ENCODE measurements at regions not wholly inside any gene's neighbourhood (a gene's known extent, or its start where the extent isn't known, plus 50 kb on each side); places are given as distances from the start of the nearest gene placed in this dataset.
"Not testable (repeated sequence)": the region's sequence is repeated elsewhere in the genome, so short reads cannot be mapped to it uniquely, and the experiment has no call there.

DNA sequence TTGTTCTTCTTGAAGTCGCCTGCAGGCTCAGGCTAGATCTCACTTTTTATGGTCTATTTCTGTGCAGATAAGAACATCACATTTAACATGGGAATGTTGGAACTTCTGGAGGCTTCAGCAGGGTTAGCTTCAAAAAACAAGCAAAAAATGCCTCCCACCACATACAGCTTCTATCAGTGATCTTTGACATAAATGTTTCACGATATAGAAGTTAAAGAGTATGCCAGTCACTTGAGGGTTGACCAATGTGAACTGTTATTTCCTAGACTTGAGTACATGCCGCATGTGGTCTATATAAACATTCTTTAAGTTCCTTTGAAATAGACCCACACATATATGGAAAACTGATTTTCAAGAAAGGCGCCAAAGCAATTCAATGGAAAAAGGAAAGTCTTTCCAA lies 219.2 kb upstream of the KLF14 start:
- Histone ChIP-seq H3K9me3 (no peaks in the 10 kb centered on the region), H3K36me3 (peaks cover 68% of the 10 kb centered on the region), H3K27me3 (no peaks in the 10 kb centered on the region), H3K4me3 (no peak overlapping the region)
- DNase-seq = no peak

DNA sequence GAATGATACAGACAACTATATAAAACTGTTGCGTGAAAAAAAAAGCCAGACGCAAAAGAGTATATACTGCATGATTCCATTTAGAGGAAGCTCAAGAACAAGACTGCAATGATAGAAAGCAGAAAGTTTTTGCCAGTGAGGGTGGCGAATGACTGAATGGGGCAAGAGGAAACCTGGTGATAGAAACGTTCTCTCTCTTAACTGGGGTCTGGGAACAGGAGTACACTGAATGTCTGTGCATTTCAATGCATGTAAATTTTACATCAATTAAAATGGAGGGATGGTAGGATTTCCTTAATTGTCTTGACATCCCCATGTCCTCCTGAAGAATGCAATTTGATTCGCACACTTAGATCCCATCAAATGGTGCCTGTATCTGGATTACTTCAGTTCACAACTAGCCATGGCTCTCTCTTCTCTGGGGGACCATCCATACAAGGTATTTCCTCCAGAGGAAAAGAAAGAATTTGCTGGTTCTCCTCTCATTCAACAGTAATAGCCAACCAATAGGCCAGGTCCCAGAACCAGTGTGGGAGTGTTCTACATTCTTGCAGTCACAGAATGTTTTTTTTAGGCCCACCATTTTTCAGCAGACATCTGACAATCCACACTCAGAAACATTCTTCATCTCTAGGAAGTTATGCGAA lies 221.0 kb upstream of the KLF14 start:
- Histone ChIP-seq H3K36me3 (peaks cover 76% of the 10 kb centered on the region), H3K27me3 (no peaks in the 10 kb centered on the region), H3K4me3 (no peak overlapping the region), H3K9me3 (no peaks in the 10 kb centered on the region)
- DNase-seq = no peak

DNA sequence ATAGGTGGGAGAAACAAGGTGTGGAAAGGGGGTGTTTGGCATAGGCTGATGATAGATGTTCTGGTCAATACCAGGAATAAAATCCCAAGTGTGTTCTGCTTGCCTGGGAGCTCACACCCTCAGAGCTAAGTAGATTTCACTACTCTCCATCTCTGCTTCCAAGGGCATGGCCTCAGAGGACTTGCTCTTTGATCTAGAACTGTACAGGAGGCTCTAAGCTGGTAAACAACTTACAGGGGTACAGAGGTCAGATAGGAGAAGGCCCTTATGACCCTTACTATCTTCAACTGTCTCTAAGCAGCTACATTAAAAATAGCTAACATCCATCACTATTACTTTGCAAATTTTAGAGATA lies 221.5 kb upstream of the KLF14 start:
- Histone ChIP-seq H3K36me3 (peaks cover 73% of the 10 kb centered on the region), H3K4me3 (no peak overlapping the region), H3K9me3 (no peaks in the 10 kb centered on the region), H3K27me3 (no peaks in the 10 kb centered on the region)
- DNase-seq = no peak

DNA sequence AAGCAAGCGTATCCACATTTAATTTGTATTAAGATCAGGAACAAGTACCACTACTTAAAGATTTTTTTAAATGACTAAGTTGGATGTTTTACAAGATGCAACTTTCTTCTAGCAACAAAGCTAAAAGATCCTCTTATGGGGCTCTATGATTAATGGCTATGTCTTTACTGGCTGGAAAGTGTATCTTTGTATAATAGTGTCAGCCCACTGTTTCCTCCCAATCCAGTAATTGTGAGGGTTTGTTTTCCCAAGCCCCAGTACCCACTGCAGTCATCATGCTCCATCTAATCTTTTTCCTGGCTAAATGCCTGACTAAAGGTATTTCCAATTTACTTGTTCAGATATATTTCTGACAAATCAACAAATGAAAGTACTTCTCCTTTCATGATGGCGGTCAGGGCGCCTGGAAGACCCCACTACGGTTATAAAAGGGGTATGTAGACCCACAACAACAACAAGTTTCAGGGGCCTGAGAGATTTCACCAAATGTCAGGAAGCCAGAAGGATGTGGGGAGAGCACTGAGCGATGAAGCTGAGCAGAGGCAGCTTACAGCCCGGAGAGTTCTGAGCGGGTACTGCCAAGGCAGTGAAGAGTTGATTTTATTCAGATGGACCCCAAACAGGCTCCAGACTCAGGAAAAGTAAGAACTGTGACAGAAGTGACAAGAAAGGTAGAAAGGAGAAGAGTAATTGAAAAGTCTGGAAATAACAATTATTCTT lies 222.6 kb upstream of the KLF14 start:
- DNase-seq = no peak
- peaks cover 66% of the 10 kb centered on the region for H3K36me3 ChIP-seq
- H3K27me3 ChIP-seq = no peaks in the 10 kb centered on the region
- no peaks in the 10 kb centered on the region for H3K9me3 ChIP-seq
- H3K4me3 ChIP-seq = peak overlapping the region; percentile 19

DNA sequence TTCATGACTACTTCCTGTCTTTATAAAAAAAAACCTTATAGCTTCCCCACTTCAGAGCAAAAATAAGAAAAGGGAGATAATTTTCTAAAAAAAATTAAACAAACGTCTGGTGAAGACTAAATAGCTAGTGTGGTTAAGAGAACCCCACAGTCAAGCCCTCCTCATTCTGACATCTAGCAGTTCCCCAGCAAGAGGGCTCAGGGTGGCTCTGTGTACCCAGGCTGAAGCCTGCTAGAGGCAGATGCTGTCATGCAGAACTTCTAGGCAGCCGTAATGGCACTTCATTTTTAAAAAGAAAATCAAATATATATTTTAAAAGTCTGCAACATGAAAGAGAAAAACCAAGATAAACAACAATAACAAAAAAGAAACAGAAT lies 223.1 kb upstream of the KLF14 start:
- Histone ChIP-seq H3K9me3 (no peaks in the 10 kb centered on the region), H3K27me3 (no peaks in the 10 kb centered on the region), H3K36me3 (peaks cover 62% of the 10 kb centered on the region), H3K4me3 (peak overlapping the region; percentile 19)
- no peak for DNase-seq

DNA sequence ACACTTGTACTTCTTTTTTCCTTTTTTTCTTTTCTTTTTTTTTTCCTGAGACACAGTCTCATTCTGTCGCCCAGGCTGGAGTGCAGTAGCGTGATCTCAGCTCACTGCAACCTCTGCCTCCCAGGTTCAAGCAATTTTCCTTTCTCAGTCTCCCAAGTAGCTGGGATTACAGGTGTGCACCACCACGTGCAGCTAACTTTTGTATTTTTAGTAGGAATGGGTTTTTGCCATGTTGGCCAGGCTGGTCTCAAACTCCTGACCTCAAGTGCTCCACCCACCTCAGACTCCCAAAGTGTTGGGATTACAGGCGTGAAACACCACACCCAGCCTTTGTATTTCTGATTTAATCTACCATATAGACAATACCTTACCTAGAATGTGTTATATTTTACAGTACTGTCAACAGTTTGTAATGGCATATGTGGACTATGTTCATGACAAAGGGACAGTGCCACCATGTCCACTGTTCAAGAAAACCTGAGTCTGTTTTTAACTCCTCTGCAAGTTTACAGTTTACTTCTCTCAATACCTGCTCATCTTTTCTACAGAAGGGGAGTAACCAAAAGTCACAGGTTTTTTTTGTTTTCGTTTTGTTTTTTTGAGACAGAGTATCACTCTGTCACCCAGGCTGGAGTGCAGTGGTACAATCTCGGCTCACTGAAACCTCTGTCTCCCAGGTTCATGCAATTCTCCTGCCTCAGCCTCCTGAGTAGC lies 223.9 kb upstream of the KLF14 start:
- H3K4me3 ChIP-seq = peak overlapping the region; percentile 67
- H3K9me3 ChIP-seq, H3K27me3 ChIP-seq, DNase-seq: not testable (repeated sequence)
- H3K36me3 ChIP-seq = peaks cover 54% of the 10 kb centered on the region

DNA sequence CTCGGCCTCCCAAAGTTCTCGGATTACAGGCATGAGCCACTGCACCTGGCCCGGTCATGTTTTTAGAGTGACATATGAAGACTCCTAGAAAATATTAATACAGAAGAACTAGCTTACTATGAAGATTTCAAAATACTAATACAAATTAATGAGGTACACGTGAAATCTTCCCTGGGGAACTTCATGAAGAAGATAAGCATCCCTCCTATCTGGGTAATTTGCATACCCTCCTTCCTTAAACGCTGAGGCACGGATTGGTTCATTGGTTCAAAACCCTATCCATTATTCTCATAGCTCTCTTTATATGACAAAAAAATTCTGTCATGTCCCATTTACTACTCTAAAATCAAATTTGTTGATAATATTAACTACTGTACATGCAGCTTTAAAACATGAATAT lies 224.8 kb upstream of the KLF14 start:
- no peak for DNase-seq
- Histone ChIP-seq H3K27me3 (no peaks in the 10 kb centered on the region), H3K4me3 (peak overlapping the region; percentile 67), H3K36me3 (peaks cover 45% of the 10 kb centered on the region), H3K9me3 (no peaks in the 10 kb centered on the region)

DNA sequence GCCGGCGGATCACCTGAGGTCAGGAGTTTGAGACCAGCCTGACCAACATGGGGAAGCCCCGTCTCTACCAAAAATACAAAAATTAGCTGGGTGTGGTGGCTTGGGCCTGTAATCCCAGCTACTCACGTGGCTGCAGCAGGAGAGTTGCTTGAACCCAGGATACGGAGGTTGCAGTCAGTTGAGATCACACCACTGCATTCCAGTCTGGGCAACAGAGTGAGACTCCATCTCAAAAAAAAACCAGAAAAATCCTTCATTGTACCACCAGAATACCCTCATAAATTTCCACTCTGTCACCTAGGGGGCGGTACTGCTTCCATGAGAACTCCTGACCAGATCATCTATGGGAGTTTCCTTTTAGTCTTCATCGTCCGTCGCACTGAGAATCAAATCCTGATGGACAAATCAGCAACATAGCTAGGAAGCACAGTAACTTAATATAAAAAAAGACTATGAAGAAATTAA lies 225.8 kb upstream of the KLF14 start:
- Histone ChIP-seq H3K36me3 (peaks cover 35% of the 10 kb centered on the region), H3K9me3 (no peaks in the 10 kb centered on the region), H3K27me3 (no peaks in the 10 kb centered on the region), H3K4me3 (peak overlapping the region; percentile 67)
- peak; percentile 60 for DNase-seq

DNA sequence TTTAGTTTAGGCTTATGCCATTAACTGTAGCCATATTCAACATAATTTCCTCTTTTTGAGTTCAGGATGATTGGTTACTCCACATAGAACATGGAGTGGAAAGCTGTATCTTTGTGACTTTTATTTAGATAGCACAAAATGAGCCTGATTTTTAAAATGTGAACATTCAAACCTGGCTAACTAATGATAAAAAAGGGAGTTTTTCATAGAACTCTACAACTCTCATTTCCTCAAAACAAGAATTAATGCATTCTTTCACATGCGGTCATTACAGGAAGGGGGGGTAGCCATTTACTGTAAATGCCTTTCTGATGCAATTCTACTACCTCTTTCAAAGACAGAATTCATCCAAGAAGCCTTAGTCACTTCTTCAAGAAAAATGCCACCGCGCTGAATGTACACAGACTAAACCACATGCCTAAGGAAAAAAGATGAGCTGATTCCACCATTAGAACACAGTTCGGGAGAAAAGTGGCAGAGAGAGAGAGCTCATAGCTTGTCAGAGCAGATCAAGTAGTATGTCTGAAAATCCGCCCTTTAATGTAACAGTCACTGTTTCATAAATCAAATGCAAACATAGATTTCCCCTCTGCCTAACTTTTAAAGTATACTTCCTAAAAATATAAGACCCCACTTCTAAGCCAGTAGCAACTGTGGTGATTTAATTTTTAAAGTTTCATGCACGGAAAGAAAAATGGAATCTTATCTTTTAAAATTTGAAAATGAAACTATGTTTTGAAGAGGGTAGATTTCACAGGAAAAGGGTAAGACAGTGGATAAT lies 226.4 kb upstream of the KLF14 start:
- DNase-seq = peak; percentile 60
- peak overlapping the region; percentile 67 for H3K4me3 ChIP-seq
- no peaks in the 10 kb centered on the region for H3K27me3 ChIP-seq
- H3K36me3 ChIP-seq = peaks cover 31% of the 10 kb centered on the region
- no peaks in the 10 kb centered on the region for H3K9me3 ChIP-seq

DNA sequence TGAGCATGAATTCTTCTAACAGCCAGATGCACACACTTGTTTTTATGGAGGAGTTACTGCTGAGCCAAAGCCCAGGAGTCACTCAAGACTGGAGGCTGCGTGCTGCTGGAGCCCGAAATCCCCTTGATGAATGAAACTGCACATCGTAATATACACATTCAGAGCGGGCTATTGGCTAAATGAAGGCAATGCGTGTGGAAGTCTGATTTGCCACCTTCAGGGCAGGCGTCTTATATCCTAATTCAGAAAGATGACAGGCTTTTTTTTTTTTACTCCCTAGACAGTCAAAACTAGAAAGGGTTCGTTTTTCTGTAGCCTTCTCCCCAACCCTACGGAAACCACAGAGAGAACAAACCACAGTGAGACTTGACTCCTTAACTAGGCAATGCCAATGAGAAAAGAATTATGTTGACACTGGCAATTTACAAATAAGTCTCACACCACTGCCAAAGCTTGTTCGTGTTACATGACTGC lies 227.2 kb upstream of the KLF14 start:
- peak overlapping the region; percentile 67 for H3K4me3 ChIP-seq
- peaks cover 24% of the 10 kb centered on the region for H3K36me3 ChIP-seq
- DNase-seq = peak; percentile 74
- H3K9me3 ChIP-seq = no peaks in the 10 kb centered on the region
- no peaks in the 10 kb centered on the region for H3K27me3 ChIP-seq

DNA sequence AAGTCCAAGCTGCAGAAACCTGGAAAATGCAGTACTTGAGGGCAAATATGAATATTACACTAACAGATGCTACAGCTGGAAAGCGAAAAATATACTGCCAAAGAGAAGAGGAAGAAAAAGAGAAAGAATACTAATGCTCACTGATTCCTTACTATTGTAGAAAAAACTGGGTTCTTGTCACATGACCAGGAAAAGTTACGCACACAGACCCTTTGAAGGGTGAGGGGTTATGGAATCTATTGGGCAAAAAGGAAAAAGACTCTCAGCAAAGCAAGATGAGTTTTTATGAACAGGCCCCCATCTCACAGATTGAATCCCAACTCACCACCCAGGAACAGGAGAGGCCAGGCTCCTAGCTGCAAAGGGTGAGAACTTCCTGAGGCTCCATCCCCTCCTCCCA lies 228.1 kb upstream of the KLF14 start:
- no peaks in the 10 kb centered on the region for H3K27me3 ChIP-seq
- no peaks in the 10 kb centered on the region for H3K9me3 ChIP-seq
- H3K36me3 ChIP-seq = peaks cover 17% of the 10 kb centered on the region
- no peak for DNase-seq
- H3K4me3 ChIP-seq = no peak overlapping the region; the same call in 1 of the 2 replicates

DNA sequence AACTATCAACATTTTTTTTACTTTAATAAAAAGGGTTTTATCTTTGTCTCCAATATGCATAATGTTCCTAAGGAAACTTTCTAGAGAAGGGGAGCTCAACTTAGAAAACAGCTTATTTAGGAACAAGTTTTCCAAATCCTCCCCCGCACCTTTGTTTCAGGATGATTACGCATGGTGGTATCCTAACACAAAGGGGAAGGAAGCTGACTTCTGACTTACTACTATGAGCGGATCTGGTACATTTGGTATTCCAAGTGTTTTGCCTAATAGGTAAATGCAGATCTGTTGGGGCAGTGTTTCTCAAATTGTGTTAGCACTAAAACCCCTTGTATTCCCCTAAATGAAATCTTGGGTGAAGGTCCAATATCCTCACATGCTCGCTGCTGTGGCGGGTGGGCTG lies 229.3 kb upstream of the KLF14 start:
- DNase-seq = no peak
- no peaks in the 10 kb centered on the region for H3K9me3 ChIP-seq
- H3K36me3 ChIP-seq = peaks cover 11% of the 10 kb centered on the region
- no peak overlapping the region for H3K4me3 ChIP-seq
- no peaks in the 10 kb centered on the region for H3K27me3 ChIP-seq

DNA sequence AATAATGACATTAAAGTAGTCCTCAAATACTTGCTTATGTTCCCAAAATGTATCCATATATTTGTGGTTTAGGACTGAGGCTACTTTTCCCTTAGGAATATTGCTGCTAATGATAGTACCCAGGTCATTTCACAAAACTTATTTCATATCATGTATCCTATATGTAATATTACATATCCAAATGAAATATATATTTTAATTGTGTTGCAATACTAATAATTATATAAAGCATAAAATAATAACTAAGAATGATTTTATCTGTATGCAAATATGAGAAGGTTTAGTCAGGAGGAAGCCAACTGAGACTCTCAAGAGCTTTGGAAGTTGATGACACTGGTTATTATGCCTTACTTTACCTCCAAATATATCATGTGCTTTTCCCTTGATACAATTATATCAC lies 231.5 kb upstream of the KLF14 start:
- no peak overlapping the region for H3K4me3 ChIP-seq
- no peaks in the 10 kb centered on the region for H3K36me3 ChIP-seq
- no peaks in the 10 kb centered on the region for H3K27me3 ChIP-seq
- DNase-seq = no peak
- no peaks in the 10 kb centered on the region for H3K9me3 ChIP-seq

DNA sequence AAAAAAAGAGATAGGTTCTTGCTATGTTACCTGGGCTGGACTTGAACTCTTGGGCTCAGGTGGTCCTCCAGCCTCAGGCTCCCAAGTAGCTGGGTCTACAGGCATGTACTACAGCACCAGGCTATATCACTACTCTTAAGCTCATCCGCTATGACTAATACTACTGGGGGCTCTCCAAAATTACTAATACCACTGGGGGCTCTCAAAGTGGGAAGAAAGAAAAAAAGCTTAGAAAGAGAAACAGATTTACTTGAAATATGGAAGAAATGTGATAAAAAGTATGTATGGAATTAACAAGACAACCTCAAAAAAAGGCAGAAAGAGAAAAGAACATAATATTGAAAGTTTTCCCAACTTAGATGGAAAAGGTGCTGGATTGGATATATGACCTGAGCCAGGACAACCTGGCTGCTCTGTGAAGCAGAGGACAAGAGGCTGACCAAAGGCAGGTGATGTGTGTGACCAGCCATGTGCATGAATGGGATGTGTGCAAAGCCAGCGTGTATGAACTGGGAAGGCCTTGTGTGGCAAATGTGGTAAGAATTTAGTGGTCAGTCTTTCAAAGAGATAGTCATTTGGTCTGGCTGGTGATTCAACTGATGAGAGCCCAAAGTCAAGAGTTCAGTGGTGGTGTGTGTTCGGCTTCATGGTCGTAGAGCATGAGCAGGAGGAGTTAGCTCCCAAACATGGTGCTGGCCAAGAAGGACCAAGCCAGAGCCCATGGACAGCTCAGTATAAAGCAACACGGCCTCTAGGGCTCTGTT lies 232.4 kb upstream of the KLF14 start:
- H3K36me3 ChIP-seq = no peaks in the 10 kb centered on the region
- H3K27me3 ChIP-seq = no peaks in the 10 kb centered on the region
- no peak for DNase-seq
- H3K9me3 ChIP-seq = no peaks in the 10 kb centered on the region
- no peak overlapping the region for H3K4me3 ChIP-seq

DNA sequence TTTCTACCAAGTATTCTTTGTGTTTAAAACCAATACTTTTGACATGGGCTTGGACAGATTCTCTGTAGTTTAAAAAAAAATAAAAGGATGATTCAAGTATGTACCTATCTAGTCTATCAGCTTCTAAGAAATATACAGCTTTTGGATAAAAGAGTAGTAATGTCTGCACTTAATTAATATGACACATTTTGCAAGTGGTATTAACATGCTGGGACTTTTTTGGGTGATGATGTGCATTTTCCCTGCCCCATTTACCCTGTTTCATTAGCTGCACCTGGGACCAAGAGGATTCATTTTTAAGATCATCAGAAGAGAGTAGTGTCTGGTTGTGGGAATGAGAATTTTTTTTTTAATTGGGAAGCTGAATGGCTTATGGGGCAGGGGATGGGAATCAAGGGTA lies 236.2 kb upstream of the KLF14 start:
- Histone ChIP-seq H3K4me3 (no peak overlapping the region), H3K36me3 (no peaks in the 10 kb centered on the region), H3K9me3 (no peaks in the 10 kb centered on the region), H3K27me3 (no peaks in the 10 kb centered on the region)
- no peak for DNase-seq

DNA sequence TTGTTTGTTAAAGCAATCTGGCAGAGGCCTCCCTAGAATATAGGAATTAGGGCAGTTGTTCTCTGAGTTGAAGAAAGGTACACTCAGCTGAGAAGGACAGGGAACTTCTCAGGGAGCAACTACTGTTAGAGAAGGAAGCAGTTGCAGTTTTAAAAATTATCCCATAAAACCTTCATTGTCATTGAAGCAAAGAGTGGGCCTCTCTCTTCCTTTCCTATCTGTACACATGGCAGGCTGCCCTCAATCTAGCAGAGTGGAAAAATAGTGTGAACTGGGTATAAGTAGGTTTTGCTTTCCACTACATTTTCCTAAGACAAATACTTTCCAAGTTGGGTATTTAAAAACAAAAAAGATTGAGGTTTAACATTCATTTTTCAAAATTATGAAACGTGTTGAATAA lies 236.7 kb upstream of the KLF14 start:
- Histone ChIP-seq H3K27me3 (no peaks in the 10 kb centered on the region), H3K4me3 (no peak overlapping the region), H3K36me3 (no peaks in the 10 kb centered on the region), H3K9me3 (no peaks in the 10 kb centered on the region)
- DNase-seq = no peak

Measured in MG63 (cell line).